ENCODE measurements at regions not wholly inside any gene's neighbourhood (a gene's known extent, or its start where the extent isn't known, plus 50 kb on each side); places are given as distances from the start of the nearest gene placed in this dataset.

DNA sequence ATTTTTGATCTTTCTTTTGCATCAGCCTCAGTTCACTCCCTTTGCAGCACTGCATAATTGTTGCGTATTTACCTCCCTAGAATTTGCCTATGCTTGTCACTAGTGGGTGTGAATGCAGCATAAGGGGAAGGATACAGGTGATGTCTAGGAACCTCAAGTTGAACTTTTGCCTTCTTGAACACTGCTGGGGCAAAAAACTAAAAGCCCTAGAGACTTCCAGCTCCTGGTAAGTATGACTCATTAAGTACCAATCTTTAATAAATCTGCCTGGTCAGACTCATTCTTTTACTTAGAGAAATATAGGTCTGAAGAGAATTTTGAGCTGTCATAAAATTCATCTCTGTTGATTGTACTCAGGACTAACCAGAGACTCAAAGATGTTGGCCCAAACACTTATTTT is 547.3 kb upstream of the FANCL start:
- Histone ChIP-seq H3K27ac (no peak overlapping the region), H3K36me3 (no peaks in the 10 kb centered on the region), H3K4me1 (no peaks in the 10 kb centered on the region), H3K4me3 (no peak overlapping the region), H3K9me3 (no peaks in the 10 kb centered on the region), H3K27me3 (no peaks in the 10 kb centered on the region)
- TF ChIP-seq, protein P1, sequence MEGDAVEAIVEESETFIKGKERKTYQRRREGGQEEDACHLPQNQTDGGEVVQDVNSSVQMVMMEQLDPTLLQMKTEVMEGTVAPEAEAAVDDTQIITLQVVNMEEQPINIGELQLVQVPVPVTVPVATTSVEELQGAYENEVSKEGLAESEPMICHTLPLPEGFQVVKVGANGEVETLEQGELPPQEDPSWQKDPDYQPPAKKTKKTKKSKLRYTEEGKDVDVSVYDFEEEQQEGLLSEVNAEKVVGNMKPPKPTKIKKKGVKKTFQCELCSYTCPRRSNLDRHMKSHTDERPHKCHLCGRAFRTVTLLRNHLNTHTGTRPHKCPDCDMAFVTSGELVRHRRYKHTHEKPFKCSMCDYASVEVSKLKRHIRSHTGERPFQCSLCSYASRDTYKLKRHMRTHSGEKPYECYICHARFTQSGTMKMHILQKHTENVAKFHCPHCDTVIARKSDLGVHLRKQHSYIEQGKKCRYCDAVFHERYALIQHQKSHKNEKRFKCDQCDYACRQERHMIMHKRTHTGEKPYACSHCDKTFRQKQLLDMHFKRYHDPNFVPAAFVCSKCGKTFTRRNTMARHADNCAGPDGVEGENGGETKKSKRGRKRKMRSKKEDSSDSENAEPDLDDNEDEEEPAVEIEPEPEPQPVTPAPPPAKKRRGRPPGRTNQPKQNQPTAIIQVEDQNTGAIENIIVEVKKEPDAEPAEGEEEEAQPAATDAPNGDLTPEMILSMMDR (IDR thresholded peaks at IDR 0.05) = no peak
- TF ChIP-seq POLR2A (IDR thresholded peaks at IDR 0.05) = no peak
- no peak for DNase-seq
- intact Hi-C loops (cut with DNase I; ENCODE audit: low total_unique reads) = no loop called here

DNA sequence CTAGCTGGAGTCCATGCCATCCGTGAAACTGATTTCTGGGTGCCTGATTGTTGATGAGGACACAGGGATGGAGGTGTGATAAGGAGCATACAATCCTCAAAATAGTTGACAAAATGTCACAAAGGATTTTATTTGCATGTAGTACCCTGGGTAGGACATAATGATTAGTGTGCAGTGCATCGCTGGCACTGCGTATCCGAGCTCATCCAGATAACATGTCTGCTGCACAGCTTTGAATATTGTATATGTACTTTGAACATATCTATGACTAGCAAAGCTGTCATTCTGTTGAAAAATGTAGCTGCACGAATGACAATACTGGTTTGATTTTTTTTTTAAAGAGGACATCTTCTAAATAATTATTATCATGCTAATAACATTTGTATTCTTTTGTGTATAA is 529.7 kb upstream of the FANCL start:
- Histone ChIP-seq H3K4me1 (no peaks in the 10 kb centered on the region), H3K36me3 (no peaks in the 10 kb centered on the region), H3K27ac (no peak overlapping the region), H3K9me3 (no peaks in the 10 kb centered on the region), H3K4me3 (no peak overlapping the region), H3K27me3 (peaks cover 0 to 8% of the 10 kb centered on the region in 2 donors)
- intact Hi-C loops (cut with DNase I; ENCODE audit: low total_unique reads) = no loop called here
- DNase-seq = no peak
- TF ChIP-seq POLR2A (IDR thresholded peaks at IDR 0.05) = no peak
- TF ChIP-seq, protein P1 (IDR thresholded peaks at IDR 0.05) = no peak

DNA sequence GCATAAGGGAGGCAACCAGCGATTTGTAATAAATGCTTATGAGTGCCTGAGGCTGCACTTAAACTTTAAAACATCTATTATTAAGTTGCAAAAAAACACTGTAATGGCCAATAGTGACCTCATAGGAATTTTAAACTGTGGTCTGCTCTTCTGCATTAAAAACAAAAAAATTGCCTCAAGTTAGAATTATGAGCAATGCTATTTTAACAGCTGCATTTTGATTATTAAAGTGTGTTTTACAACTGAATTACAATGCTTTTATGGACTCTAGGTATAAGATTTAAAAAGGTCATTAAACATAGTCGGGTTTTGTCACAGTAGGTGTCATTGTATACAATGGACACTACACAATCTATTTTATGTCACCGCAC is 528.7 kb upstream of the FANCL start:
- Histone ChIP-seq H3K9me3 (no peaks in the 10 kb centered on the region), H3K27me3 (peaks cover 0 to 8% of the 10 kb centered on the region in 2 donors), H3K4me3 (no peak overlapping the region), H3K36me3 (no peaks in the 10 kb centered on the region), H3K4me1 (no peaks in the 10 kb centered on the region), H3K27ac (no peak overlapping the region)
- no peak for DNase-seq
- intact Hi-C loops (cut with DNase I; ENCODE audit: low total_unique reads) = no loop called here
- TF ChIP-seq, protein P1 (IDR thresholded peaks at IDR 0.05) = no peak
- no peak for TF ChIP-seq POLR2A (IDR thresholded peaks at IDR 0.05)

DNA sequence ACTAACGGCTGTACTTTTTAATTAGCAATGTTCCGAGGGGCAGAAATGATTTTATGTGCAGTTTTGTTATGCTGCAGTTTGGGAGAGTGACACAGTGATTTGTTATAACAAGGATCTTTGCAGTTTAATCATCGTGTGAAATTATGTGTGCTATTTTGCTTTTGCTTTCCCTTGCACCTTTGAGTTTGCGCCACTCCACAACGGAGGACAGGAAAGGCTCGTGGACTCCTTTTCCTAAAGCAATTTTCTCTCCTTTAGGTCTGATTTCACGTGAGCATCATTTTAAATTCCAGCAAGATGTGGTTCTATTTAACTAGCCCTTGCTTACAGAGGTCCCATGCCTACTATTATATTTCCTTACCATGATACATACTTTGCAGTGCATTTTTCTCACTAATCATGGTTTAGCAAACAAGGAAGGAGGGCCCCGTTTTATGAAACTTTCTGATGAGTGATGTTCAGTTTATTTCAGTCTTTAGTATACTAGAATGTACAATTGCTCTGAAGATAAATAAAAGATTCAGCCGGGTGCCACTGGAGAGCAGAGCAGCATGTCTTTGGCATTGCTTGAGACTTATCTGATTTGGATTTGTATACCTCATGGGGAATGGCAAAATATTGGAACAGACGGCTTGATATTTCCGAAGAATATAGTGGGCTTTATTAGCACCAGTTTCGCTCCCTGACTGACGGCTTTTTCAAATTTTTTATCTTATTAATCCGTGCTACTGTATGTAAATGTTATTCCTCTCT is 528.2 kb upstream of the FANCL start:
- intact Hi-C loops (cut with DNase I; ENCODE audit: low total_unique reads) = no loop called here

DNA sequence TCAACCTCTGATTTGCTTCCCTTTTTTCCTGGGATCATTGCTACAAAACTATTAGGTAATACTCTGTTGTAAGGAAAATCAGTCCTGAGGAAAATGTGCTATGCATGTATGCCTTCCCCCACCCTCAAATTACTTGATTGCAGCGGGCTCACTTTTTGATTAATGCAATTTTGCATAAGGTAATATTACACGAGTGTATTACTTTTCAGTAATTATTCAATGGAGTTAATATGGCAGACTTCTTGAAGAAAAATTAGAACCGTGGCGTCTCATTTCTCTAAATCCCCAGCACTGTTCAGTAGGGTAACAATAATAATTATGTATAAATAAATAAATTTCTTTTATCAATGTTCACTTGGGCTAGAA is 527.6 kb upstream of the FANCL start:
- TF ChIP-seq POLR2A (IDR thresholded peaks at IDR 0.05) = no peak
- TF ChIP-seq, protein P1 (IDR thresholded peaks at IDR 0.05) = no peak
- intact Hi-C loops (cut with DNase I; ENCODE audit: low total_unique reads) = no loop called here
- no peak overlapping the region for H3K4me3 ChIP-seq
- no peak for DNase-seq
- no peak overlapping the region for H3K27ac ChIP-seq
- peaks cover 0 to 2% of the 10 kb centered on the region in 2 donors for H3K27me3 ChIP-seq
- no peaks in the 10 kb centered on the region for H3K9me3 ChIP-seq
- no peaks in the 10 kb centered on the region for H3K4me1 ChIP-seq
- H3K36me3 ChIP-seq = no peaks in the 10 kb centered on the region

More for the DNA sequence above, 528.2 kb upstream of the FANCL start:
- TF ChIP-seq, protein P1 (IDR thresholded peaks at IDR 0.05) = no peak
- TF ChIP-seq POLR2A (IDR thresholded peaks at IDR 0.05) = no peak
- no peak overlapping the region for H3K4me3 ChIP-seq
- H3K27ac ChIP-seq = no peak overlapping the region
- peaks cover 0 to 7% of the 10 kb centered on the region in 2 donors for H3K27me3 ChIP-seq
- H3K9me3 ChIP-seq = no peaks in the 10 kb centered on the region
- no peak for DNase-seq
- no peaks in the 10 kb centered on the region for H3K4me1 ChIP-seq
- no peaks in the 10 kb centered on the region for H3K36me3 ChIP-seq
